GM19023 (cell line): ENCODE measurements at regions not wholly inside any gene's neighbourhood (a gene's known extent, or its start where the extent isn't known, plus 50 kb on each side); places are given as distances from the start of the nearest gene placed in this dataset.
A peak's percentile ranks its signal among the peaks of the same experiment; 100 is the strongest.

ENCODE experiments used
- ATAC-seq: cut with Tn5 transposase; IDR thresholded peaks from one replicate; pipeline ENCODE4 v1.9.1; 2021; ENCODE audit warnings: mild to moderate bottlenecking, moderate library complexity; ENCODE audit not compliant: unreplicated experiment

DNA sequence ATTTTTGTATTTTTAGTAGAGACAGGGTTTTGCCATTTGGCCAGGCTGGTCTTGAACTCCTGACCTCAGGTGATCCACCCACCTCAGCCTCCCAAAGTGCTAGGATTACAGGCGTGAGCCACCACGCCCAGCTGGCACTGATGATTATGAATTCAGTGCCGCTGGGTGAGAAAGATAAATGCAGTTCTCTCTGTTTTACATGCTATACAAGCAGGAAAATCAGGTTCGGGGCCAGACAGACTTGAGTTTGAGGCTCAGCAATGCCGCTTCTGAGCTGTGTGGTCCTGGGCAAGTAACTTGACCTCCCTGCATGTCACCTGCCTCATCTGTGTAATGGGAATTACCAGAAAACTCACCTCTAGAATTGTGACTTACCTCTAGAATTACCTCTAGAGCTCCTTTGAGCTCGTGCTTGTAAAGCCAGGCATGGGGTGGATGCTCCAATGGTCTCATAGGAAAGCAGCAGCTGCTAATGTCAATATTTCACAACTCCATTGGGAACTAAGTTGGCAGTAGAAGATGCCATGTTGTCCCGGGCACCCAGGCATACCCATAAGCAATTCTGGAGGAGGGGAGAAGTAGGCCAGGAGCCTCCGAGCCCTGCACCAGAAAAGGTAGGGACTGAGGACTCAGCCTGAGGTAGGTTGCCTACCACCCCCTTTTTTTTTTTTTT lies 119.8 kb upstream of the SLC25A33 start:
- no peak for ATAC-seq

DNA sequence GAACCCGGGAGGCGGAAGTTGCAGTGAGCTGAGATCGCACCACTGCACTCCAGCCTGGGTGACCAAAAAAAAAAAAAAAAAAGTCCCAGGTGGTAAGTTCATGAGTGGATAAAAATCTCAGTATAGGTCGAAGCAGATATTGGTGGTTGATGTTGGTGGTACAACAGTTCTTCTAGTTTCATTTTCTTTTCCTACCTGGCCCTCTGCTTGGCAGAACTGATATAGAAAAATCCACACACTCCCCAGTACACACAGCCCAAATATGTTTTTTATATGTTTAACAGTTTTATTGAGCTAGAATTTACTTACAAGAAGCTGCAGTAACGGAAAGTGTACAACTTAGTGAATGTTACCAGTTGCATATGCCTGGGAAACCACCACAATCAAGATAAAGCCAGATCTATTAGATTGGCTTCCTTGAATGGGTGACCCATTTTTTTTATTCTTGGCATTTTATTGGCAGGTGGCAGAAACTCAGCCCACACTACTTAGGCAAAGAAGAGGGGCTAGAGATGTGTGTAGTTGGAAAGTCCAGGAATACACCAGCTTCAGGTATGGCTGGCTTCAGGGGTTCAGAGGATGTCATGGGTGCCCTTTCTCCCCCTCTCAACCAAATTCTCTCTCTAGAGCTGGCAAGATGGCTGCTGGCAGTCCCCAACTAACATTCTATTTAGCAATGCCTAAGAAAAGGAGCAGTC lies 118.3 kb upstream of the SLC25A33 start:
- no peak for ATAC-seq

DNA sequence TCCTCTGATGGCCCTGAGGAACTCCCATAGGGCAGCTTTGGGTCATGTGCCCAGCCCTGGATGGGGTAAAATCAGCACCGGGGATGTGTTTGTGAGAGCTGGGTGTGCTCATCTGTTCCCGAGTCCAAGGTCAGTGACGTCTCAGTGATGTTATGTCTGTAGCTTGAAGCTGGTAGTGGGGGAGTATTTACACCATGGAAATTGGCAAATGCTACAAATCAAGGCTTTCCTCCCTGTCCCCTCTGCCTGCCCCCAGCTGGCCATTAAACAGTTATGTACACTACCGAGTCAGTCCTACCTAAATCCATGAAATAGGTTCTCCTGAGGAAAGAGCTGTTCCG lies 117.8 kb upstream of the SLC25A33 start:
- ATAC-seq: no peak

DNA sequence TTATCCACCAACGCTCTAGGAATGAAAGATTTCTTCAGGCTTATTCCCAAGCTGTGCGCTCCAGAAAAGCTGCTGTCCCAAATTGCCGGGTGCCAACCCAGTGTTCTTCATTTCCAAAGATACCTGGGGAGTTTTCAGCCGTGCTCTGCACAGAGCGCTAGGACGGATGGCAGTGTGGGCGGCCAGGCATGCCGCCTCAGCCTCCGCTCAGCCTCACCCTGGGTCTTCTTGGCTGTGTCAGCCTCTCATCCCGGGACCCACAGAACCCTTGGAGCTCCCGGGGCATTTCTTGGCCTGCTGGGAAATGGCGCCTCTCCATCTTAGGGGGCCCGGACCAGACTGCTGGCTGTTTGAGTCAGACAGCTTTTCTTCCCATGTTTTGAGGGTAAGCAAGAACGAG lies 116.9 kb upstream of the SLC25A33 start:
- ATAC-seq: no peak

DNA sequence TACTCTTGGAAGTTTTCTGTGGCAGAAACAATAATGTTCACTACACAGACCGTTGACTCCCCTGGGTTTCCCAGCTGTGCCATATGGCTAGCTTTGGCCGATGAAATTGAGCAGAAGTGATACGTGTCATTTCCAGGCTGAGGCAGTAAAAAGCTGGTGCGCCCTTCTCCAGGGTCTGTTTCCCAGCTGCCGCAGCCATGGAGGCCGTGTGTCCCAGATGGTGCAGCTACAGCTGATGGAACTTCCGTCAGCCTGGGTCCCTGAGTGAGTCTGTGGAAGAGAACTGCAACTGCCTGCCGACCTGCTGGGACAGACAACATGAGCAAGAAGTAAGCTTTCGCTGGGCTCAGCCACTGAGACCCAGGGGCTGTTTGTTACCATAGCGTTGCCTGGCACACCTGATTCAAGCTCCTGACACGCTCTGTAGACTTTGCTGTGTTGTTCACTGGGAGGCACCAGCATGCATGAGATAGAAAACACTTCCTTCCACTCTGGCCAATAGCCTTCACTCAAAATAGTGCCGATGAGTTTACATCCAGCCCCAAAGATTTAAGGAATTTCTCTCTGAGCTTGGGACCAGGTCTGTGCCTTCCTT lies 116.3 kb upstream of the SLC25A33 start:
- ATAC-seq: no peak

DNA sequence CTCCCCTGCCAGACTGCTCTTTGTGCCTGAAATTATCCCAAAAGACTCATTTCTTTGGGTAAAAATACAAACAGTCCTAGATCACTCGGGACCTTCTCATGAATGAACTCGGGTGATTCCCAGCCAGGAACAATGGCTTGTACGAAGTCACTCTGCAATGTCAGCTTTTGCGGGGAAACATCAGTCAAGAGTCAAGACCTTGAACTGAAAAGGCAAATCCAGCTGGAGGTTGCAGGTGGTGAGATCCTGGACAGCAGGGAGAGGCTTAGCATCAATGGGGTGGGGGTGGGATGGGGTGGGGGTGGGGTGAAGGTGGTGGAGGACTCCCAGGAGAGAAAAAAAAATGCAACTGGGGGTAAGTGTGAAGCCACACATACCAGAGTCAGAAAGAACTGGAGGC lies 115.0 kb upstream of the SLC25A33 start:
- ATAC-seq: no peak

DNA sequence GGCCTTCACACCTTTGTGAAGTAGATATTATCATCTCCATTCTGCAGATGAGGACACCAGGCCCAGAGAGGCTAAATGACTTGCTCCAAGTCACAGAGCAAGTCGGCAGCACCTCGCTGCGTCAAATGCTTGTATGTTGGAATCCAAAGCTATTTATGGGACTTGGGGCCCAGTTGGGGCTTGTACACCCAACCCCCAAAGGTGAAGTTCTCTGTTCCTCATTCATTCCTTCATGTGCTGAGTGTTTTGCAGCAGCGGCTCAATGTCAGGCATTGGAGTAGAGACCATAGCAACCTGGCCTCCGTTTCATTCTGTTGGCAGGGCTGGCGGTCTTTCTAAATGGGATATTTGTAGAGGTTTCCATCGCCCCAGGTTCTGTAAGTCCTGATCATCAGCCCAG lies 113.4 kb upstream of the SLC25A33 start:
- peak; percentile 7 for ATAC-seq

DNA sequence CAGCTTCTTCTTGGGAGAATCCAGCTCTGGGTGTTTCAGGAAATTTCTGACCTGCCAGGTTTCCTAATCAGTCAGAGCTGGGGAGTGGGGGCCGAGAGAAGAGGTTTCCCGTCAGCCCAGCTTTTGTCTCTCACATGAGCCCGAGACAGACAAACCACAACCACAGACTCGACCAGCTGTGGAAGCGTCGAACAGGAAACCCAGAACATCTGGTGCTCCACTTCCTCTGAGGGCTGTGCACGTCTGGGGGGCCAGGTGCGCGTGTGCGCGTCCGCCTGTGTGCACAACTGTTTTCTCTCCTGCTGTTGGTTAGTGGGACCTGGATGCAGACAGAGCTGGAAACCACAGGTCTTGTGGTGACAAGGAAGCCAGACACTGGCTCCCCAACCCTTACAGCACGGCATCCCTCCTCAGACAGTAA lies 113.0 kb upstream of the SLC25A33 start:
- ATAC-seq: peak; percentile 62

DNA sequence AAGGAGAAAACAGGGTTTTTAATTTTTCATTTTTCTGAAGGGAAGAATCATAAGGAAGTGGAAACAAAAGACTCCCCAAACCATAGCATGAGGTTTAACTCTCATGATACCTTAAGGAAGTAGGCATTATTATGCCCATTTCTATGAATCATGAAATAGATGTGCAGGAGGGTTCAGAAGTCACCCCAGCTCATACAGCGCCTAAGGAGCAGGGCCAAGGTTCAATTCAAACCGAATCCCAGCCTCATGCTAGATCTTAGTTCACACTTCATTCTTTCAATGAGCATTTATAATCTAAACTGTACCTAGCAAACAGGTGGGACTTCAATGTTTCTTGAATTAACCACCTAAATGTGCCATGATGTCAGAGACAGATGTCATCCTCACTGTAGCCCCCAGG lies 111.9 kb upstream of the SLC25A33 start:
- no peak for ATAC-seq

DNA sequence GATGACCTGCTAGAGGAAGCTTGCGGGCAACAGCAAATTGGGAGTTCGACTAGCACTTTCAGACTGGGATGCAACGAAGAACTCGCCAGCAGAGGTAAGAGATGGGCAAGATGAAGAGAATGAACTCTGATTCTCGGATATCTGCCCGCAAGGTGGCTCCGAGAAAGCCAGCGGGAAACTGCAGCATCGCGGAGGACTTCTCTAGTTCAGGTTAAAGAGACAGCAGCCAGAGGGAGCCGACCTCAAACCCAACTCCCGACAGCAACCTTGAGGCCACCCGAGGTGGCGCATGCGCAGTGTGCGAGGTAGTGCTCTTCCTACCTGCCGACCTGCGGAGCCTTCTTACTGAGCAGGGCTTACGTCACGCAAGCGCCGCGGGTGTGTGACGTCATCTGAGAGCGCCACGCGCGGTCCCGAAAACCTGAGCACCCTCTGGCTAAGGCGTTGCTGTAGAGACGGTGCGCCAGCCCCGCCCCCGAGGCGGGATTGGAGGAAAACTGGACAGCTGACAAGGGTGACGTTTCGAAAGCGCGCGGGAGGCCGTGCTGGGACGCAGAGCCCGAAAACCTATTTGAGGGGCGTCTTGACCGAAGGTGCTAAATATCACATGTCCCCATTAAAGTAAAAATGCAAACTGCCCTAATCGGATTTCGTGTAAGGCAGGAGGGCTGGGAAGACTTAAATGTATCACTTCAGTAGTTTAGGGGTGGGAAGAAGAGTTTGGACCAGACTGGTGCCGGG lies 110.5 kb upstream of the SLC25A33 start:
- peak; percentile 70 for ATAC-seq

DNA sequence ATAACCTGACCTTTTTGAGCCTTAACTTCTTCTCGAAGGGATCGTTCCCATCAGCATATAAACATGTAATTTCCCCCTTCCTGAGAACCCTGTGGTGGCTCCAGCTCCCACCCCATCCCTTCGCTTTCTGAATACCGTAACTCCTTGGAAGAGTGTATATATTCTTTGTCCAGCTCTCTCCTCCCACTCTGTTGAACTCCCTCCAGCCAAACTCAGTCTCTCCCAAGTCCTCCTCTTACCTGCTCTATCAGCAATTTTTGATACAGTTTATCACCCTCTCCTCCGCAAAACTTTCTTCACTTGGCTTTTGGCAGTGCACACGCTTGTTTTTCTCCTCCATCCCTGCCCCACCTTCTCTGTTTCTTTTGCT lies 109.9 kb upstream of the SLC25A33 start:
- no peak for ATAC-seq

DNA sequence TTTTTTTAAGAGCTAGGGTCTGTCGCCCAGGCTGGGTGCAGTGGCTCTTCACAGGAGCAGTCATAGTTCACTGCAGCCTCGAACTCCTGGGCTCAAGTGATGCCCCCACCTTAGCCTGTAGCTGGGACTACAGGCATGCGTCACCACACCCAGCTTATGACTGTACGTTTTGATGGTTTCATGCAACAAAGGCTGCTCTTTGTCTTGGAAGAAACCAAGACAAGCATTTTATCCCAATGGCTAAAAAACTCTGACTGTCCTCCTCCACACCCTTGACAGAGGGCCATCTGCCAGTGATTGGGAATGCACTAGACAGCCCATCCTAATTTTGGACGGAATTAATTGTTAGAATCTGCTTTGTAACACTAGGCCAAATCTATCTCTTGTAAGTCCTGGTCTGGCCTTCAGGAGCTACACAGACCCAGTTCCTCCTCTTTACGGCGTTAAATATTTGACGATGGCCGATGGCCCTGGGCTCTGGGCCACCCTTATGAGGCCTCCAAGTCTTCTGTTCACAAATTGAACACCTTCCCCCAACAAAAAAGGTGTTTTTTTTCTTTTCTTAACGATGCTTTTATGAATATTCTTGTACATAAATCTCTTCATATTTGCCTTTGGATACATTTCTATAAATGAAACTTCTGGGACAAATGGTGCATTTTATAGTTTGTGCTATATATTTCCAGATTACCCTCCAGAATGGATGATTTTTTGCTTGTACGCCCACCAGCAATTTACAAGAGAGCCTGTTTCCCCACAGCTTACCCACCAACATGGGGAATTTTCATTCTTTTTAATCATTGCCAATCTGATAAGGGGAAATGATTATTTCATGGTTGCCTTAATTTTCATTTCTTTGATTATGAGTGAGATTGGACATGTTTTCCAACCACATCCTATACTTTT lies 104.8 kb upstream of the SLC25A33 start:
- no peak for ATAC-seq

DNA sequence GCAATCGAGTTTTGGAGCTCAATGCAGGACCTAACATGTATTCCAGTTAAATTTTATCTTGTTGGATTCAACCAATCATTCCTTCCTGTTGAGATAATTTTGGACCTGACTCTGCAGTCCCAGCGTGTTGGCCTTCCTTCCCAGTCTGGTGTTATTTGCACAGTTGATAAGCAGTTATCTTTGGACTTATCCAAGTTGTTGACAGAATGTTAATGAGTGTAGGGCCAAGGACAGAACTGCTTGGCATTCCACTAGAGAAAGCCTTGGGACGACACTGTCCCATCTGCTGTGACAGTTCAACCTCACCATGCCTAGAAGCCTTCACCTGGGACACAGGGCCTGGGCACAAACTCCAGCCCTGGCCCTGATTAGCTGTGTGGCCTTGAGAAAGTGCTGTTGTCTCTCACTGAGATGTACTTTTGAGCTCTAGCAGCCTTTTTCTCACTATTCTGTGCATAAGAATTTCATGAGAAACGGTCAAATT lies 104.1 kb upstream of the SLC25A33 start:
- ATAC-seq: no peak

DNA sequence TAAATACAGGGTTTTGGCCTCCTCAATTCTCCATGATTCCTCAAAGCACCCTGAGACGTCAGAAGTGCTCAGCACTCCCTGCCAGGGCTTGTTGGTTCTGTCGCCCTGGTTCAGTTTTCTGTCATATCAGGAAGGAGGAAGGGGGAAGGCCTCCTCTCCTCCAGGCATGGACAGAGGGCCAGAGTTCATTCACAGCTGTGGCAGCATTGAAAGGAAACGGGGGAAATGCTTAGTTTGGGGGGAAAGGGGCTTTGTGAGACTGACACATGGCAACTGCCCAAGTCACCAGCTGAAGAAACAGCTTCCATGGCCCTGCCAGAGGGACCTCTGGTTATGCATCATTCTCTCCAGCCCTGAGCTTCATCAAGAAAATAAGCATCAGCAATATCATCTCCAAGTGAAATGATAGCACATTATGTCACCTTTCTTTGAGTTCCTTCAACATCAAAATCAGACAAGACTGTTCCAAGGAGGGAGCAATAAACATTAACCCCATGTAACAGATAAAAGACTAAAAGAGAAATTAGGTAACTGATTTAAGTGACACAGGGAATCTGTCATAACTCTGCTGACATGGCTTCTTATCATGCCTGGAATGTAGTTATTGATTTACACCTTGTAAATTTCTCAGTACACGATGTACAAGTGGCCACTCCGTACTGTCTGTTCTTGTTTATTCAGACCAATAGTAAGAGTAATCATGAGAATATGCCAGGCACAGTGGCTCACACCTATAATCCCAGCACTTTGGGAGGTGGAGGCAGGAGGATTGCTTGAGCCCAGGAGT lies 103.2 kb upstream of the SLC25A33 start:
- no peak for ATAC-seq

DNA sequence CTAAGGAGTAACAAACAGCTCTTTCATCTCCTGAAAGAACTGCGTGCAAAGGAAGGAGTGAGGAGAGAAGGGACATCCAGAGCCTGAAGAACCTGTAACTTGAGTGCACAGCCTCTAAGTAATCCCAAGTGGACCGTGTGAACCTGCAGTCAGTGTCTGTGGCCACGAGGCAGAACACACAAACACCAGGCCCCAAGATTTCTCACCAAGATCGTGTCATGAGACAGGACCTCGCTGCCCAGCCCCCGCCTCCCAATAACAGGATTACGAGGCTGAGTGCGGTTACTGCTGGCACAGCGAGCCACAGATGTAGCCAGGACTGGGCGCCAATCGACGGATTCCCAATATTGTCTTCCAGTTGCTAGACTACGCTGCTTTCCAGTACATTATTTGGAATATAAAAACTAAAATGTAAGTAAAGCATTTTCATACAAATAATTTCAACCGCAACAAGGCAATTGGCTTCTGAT lies 101.3 kb upstream of the SLC25A33 start:
- no peak for ATAC-seq

DNA sequence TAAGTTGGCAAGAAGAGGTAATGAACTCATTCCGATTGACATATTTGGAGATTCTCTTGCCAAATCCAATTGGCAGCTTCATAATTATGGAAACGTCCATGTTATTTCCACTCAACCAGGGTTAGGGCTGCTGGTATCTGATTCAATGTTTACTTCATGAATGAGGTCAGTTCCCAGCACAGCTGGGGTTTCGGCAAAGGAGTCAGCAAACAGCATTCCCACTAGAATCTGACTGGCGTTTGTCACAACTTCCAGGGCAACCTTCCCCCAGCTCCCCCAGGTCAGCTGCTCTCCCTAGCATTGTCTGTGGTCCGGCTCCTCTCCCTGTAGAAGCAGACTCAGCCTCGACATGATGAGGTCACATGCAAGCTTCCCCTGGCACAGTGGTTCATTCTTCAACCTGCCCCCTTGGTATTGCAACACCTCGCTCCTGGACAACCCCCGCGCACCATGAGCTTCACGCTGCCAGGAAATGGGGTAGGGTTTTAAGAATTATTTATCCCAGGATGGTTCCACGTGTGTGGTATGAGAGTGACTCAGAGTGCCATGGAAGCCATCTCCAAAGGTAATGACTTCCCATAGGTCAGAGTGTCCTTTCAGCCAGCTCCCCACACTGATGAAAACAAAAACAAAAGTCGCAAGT lies 100.7 kb upstream of the SLC25A33 start:
- ATAC-seq: no peak

DNA sequence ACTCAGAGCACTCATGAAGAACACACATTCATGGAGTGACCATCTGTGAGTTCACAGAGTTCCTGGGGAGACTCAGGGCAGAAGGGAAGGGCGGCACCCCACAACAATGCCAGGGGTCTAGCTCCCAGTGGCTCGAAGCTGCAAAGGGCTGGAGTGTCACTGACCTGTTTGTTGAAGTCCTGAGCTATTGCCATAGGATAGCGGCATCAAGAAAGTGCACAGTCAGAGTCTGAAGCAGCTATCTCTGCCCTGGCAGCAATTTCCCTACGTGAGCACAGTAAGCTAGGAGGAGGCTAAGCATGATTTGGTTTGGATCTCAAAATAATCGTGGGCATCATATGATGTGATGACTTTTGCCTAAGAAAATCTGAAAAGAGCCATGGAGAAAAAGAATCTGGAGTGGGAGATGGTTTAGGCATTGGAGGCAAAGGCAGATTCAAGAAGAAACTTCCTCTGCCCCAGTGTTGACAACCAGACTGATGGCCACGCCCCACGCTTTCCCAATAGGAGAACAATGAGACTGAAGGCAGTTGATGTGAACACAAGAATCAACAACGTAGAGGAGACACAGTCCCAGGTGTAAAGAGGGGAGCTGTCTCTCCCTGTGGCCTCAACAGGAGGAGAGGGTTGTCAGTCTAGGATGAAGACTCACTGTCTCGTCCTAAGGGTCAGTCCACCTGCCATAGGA lies 100.0 kb upstream of the SLC25A33 start:
- ATAC-seq: no peak

DNA sequence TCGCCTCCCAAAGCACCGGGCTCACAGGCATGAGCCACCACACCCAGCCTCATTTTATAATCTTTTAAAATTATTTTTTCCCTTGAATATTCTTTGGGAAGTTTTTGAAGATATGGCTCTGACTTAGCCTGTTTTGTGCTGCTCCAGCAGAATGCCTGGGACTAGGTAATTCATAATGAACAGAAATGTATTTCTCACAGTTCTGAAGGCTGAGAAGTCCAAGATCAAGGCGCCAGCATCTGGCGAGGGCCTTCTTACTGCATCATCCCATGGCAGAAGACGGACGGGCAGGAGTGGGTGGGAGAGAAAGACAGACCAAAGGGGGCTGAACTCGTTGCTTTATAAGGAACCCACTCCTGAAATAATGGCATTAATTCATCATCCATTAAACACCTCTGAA lies 99.0 kb upstream of the SLC25A33 start:
- no peak for ATAC-seq

DNA sequence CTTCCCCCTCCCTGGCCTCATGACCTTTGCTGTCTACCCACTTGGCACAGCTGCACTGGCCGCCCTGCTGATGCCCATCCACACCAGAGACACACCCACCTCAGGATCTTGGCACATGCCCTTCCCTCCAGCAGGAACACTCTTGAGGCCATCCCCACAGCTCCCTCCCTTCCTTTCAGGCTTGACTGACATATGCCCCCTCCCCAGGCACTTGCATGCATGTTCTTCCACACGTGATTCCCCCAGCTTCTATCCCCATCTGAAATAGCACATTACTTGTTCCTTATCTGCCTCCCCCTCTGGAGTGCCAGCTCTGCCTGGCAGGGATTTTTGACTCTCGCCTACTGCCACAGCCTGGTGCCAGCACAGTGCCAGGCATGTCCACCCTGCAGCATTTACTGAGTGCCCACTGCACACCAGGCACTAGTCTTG lies 98.5 kb upstream of the SLC25A33 start:
- ATAC-seq: no peak
